MCF 10A (cell line): ENCODE measurements at regions not wholly inside any gene's neighbourhood (a gene's known extent, or its start where the extent isn't known, plus 50 kb on each side); places are given as distances from the start of the nearest gene placed in this dataset.

Source experiments
- BruUV-seq: library from RNA; stranded (reverse); fragments of 400-500 nt; replicated peaks from 2 replicates; lab custom pipeline; 2021; lab: Mats Ljungman, UMichigan
- CTCF ChIA-PET: fragments of 300-600 bp; sonication (Branson Sonifier 250); formaldehyde crosslinking; extraction: SDS; loops from one replicate; lab custom pipeline; 2021; ENCODE audit warnings: antibody characterized with exemption, inconsistent platforms; lab: Yijun Ruan, JAX
- POLR2A ChIA-PET: fragments of 300-600, 350-650 bp; sonication (Branson Sonifier 250); formaldehyde crosslinking; extraction: SDS; loops from one replicate; lab custom pipeline; 2020; ENCODE audit warnings: antibody characterized with exemption, inconsistent platforms; lab: Yijun Ruan, JAX
- DNase-seq: peaks from one replicate; pipeline ENCODE4 v3.0.0-alpha.2; 2018; ENCODE audit not compliant: unreplicated experiment
- H3K27ac Mint-ChIP-seq: one replicate; pipeline ENCODE4 v1.8.0; 2022; ENCODE audit warnings: mild to moderate bottlenecking, low read depth, mixed read lengths; ENCODE audit not compliant: unreplicated experiment
- H3K27me3 Mint-ChIP-seq: one replicate; pipeline ENCODE4 v1.8.0; 2022; ENCODE audit warnings: mixed read lengths; ENCODE audit not compliant: insufficient read depth, unreplicated experiment
- H3K36me3 Mint-ChIP-seq: one replicate; pipeline ENCODE4 v1.8.0; 2022; ENCODE audit warnings: mild to moderate bottlenecking, moderate library complexity, mixed read lengths; ENCODE audit not compliant: insufficient read depth, unreplicated experiment
- H3K4me1 Mint-ChIP-seq: one replicate; pipeline ENCODE4 v1.8.0; 2022; ENCODE audit warnings: mixed read lengths; ENCODE audit not compliant: insufficient read depth, unreplicated experiment
- H3K4me3 Mint-ChIP-seq: one replicate; pipeline ENCODE4 v1.8.0; 2022; ENCODE audit warnings: mild to moderate bottlenecking, moderate library complexity, mixed read lengths; ENCODE audit not compliant: unreplicated experiment
- H3K9me3 Mint-ChIP-seq: one replicate; pipeline ENCODE4 v1.8.0; 2022; ENCODE audit warnings: mixed read lengths; ENCODE audit not compliant: unreplicated experiment
- intact Hi-C: fragments of 100-400 bp; cut with micrococcal nuclease; formaldehyde crosslinking; loops from 2 replicates; pipeline ENCODE4 v1.14.1; 2022
- TF ChIP-seq, protein P1 (sequence below): fragments of 200-600 bp; IDR thresholded peaks from one replicate; pipeline ENCODE4 v1.8.0; 2022; ENCODE audit warnings: antibody characterized with exemption, mild to moderate bottlenecking; ENCODE audit not compliant: unreplicated experiment

DNA sequence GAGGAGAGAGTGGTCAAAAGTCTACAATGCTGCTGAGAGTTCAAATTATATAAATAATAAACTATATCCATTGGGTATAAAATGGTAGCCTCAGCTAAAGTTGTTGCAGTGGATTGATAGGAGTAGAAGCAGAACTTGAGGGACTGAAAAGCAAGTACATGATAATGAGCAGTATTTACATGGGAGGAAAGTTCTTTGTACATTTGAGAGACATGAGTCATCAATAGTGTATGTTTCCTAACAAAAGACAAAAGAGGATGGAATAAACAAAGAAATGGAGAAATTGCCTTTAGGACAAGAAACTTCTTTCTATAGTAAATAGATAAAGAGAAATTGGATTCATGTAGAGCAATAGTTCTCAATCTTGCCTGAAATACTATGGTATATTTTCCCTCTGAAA lies 110.0 kb upstream of the PLSCR5 start:
- intact Hi-C loops = no loop called here
- H3K27ac Mint-ChIP-seq = no peak overlapping the region
- no peak overlapping the region for H3K4me3 Mint-ChIP-seq
- ChIA-PET CTCF (interaction anchor here (1.2 kb wide), 1 partner anchor 488 kb away, joined by 3 read pairs; no protein-coding TSS in a partner anchor), POLR2A (no interaction called here)
- TF ChIP-seq, protein P1, sequence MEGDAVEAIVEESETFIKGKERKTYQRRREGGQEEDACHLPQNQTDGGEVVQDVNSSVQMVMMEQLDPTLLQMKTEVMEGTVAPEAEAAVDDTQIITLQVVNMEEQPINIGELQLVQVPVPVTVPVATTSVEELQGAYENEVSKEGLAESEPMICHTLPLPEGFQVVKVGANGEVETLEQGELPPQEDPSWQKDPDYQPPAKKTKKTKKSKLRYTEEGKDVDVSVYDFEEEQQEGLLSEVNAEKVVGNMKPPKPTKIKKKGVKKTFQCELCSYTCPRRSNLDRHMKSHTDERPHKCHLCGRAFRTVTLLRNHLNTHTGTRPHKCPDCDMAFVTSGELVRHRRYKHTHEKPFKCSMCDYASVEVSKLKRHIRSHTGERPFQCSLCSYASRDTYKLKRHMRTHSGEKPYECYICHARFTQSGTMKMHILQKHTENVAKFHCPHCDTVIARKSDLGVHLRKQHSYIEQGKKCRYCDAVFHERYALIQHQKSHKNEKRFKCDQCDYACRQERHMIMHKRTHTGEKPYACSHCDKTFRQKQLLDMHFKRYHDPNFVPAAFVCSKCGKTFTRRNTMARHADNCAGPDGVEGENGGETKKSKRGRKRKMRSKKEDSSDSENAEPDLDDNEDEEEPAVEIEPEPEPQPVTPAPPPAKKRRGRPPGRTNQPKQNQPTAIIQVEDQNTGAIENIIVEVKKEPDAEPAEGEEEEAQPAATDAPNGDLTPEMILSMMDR = no peak
- peaks cover 42% of the 10 kb centered on the region for H3K27me3 Mint-ChIP-seq
- no peak for DNase-seq
- no TSS peak for BruUV-seq
- H3K4me1 Mint-ChIP-seq = no peaks in the 10 kb centered on the region
- H3K36me3 Mint-ChIP-seq = no peaks in the 10 kb centered on the region
- no peaks in the 10 kb centered on the region for H3K9me3 Mint-ChIP-seq

DNA sequence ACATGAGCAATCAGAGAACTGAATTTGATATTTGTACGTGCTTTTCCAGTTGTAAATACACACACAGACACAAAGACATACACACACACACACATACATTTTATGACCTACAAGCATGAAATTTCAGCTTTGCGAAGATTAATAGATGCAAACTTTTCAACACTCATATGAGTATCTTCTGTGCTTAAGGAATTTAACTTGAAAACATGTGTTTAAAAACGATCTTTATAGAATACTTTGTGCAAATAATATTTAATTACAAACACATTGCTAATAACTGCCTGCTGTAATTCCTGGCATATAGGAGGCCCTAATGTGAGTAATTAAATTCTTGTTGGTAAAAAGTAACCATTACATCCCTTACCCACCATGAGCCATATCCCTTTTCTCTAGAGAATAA lies 107.7 kb upstream of the PLSCR5 start:
- POLR2A ChIA-PET = no interaction called here
- intact Hi-C loops = no loop called here
- Mint-ChIP-seq H3K36me3 (no peaks in the 10 kb centered on the region), H3K4me3 (no peak overlapping the region), H3K27me3 (peaks cover 57% of the 10 kb centered on the region), H3K27ac (no peak overlapping the region), H3K9me3 (no peaks in the 10 kb centered on the region), H3K4me1 (no peaks in the 10 kb centered on the region)
- TF ChIP-seq, protein P1 = no peak
- CTCF ChIA-PET = no interaction called here
- BruUV-seq = no TSS peak
- no peak for DNase-seq

DNA sequence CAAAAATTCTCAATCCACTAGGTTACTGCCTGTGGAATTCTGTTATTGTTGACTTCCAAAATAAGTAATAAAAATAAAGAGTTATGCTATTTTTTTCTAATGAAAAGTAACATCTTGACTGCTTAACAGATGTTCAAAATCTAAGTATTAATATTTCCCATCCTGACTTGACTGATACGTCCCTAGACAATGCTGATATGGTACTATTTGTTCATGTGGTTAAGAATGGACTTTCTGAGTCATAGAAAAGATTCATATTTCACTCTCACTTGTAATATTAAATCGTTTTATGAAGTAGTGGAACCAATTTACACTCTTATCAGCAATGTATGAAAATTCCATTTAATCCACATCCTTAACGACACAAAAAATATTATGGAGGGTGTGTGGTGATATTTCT lies 104.8 kb upstream of the PLSCR5 start:
- BruUV-seq = no TSS peak
- ChIA-PET POLR2A (no interaction called here), CTCF (no interaction called here)
- DNase-seq = no peak
- Mint-ChIP-seq H3K36me3 (no peaks in the 10 kb centered on the region), H3K27me3 (peaks cover 71% of the 10 kb centered on the region), H3K9me3 (no peaks in the 10 kb centered on the region), H3K27ac (no peak overlapping the region), H3K4me1 (no peaks in the 10 kb centered on the region), H3K4me3 (no peak overlapping the region)
- intact Hi-C loops = no loop called here
- TF ChIP-seq, protein P1 = no peak

DNA sequence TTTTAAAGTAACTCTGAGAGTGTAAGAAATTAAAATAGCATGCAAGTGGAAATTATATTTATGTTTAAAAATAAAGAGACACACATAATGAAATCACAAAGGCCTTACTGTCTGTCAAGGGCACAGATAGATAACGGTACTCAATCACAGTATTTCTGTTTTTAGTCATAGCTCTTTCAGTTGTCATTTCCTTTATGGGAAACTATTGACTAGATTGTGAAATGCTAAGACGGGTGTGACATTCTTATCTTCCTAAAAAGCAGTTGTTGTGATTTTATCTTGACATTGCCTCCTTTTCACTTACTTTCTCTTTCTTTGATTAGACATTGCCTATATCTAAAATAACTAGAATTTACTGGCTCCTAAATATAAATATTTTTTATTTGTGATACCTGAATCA lies 100.1 kb upstream of the PLSCR5 start:
- DNase-seq = no peak
- no peaks in the 10 kb centered on the region for H3K4me1 Mint-ChIP-seq
- no TSS peak for BruUV-seq
- no peak overlapping the region for H3K4me3 Mint-ChIP-seq
- no peaks in the 10 kb centered on the region for H3K9me3 Mint-ChIP-seq
- intact Hi-C loops = no loop called here
- H3K27me3 Mint-ChIP-seq = peaks cover 38% of the 10 kb centered on the region
- TF ChIP-seq, protein P1 = no peak
- H3K27ac Mint-ChIP-seq = no peak overlapping the region
- ChIA-PET POLR2A (no interaction called here), CTCF (no interaction called here)
- H3K36me3 Mint-ChIP-seq = no peaks in the 10 kb centered on the region
